ENCODE measurements at regions not wholly inside any gene's neighbourhood (a gene's known extent, or its start where the extent isn't known, plus 50 kb on each side); places are given as distances from the start of the nearest gene placed in this dataset.
"Not testable (repeated sequence)": the region's sequence is repeated elsewhere in the genome, so short reads cannot be mapped to it uniquely, and the experiment has no call there.

DNA sequence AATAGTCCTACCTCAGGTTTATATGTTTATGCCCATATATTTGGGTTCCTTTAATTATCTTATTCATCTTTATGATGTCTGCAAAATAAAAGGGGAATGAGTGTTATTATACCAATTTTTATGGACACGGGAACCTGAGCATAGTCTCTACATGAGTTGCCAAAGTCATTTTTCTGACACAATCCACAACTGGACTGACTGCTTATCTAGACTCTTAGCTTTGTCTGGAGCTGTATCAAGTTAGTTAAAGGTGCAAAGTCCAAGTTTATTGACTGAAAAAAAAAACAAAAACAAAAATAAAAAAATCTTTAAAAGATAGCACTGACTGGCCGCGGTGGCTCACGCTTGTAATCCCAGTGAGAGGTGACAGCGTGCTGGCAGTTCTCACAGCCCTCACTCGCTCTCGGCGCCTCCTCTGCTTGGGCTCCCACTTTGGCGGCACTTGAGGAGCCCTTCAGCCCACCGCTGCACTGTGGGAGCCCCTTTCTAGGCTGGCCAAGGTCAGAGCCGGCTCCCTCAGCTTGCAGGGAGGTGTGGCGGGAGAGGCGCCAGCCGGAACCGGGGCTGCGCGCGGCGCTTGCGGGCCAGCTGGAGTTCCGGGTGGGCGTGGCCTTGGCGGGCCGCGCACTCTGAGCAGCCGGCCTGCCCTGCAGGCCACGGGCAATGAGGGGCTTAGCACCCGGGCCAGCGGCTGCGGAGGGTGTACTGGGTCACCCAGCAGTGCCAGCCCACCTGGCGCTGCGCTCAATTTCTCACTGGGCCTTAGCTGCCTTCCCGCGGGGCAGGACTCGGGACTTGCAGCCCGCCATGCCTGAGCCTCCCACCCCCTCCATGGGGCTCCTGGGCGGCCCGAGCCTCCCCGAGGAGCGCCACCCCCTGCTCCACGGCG, 116.6 kb upstream of the MBNL1 start:
- DNase-seq (ENCODE audit: low read depth, low spot score) = not testable (repeated sequence)

GRCh38 chr3:152153115-152153514, 115.6 kb upstream of the MBNL1 start:
- not testable (repeated sequence) for DNase-seq (ENCODE audit: low read depth, low spot score)

DNA sequence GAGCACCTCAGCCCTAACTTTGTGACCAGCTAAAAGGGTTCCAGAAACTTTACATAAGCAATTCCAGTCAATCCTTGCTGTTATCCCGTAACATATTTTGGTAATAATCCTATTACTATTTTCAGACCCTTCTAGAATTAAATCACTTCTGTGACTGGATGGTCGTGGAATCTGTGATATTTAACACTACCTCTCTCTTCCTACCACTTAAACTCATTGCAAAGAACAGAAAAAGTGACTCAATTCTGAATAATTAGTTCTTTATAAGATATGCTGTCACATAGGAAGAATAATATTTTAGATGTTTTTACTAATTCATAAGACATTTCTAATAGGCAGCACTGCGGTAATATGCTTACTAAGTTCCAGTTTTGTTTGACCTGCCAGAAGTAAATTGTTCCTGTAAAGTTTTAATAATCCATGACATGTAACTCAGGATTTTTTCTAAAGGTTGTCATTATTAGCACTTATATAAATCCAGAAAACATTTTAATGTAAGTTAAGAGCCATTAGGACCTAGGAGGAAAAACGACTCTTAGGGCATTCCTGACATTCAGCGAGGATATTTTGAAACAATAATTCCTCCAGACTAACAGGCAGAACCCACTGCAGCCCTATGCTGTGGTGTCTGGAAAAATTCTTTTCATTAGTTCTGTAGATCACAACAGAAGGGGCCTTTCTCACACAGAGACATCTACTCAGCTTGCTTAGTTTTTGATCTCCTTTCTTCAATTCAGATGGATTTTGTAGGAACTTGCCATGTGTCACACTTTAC, 113.3 kb upstream of the MBNL1 start:
- DNase-seq (ENCODE audit: low read depth, low spot score) = no peak

DNA sequence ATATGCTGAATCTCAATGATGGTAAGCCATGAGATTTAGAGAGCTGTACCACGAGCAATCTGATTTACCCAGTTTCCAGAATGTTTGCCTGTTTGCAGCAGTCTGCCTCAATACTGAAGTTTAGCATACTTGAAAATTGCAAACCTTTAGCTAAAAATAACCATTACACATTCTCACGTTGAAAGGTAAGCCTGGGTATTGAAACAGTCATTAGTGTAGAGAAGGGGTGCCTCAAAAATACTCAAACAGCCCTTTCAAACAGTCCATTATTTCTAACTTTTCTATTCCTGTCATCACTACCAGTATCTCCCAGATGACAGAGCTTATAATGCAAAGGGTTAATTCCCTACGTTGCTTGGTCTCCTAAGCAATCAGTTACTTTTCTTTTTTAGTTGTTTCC, 111.8 kb upstream of the MBNL1 start:
- DNase-seq (ENCODE audit: low read depth, low spot score) = no peak

DNA sequence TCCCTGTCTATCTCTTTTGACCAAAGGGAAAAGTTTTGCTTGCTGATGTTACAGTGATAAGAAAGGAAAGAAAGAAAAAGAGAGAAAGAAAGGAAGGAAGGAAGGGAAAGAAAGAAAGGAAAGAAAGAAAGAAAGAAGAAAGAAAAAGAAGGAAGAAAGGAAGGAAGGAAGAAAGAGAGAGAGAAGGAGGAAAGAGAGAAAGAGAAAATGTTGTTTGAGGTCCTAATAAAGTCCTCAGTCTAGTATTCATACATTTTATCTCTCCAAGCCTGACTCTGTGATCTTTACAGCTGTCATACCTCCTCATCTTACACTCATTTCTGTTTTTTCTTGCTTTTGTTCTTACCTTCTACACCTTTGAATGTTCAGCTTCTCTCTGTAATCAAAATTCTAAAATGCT, 111.4 kb upstream of the MBNL1 start:
- no peak for DNase-seq (ENCODE audit: low read depth, low spot score)

DNA sequence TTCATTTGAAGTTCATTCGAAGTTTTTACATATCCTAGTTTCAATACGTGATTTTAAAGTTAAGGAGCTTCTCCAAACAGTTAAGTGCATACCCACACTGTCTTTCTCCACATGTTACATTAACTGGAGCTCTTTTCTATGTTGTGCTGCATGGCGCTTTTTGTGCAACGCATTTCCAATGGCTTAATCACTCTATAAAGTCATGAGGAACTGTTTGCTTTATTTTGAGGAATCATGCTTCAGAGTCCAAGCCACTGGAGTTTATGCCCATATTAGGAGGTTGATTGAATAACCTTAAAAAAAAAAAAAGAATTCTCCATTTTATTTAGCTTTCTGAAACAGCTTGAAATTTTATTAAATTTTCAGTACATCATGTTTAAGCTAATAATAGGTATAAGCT, 109.4 kb upstream of the MBNL1 start:
- peak; percentile 32 for DNase-seq (ENCODE audit: low read depth, low spot score)

- no peak for DNase-seq (ENCODE audit: low read depth, low spot score)
Observed at GRCh38 chr3:152160350-152161011, 108.2 kb upstream of the MBNL1 start.

- no peak for DNase-seq (ENCODE audit: low read depth, low spot score)
Observed at GRCh38 chr3:152172460-152172859, 96.3 kb upstream of the MBNL1 start.

DNA sequence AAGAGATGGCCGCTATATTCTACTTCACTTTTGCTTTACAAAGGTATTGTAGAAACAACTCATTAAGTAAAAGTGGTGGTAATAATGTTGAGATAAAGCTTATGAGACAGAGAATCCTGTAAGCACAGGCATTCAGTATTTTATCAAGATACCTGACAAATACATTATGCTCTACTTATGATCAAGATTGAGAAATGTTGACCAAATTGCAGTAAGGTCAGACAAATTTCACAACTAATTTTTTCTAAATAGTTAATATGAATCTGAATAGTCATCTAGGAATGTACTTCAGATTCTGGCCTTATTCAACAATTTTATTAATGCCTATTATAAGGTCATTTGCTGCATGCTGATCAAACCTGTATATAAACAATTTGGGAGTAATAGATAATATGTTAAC, 95.1 kb upstream of the MBNL1 start:
- no peak for DNase-seq (ENCODE audit: low read depth, low spot score)

DNA sequence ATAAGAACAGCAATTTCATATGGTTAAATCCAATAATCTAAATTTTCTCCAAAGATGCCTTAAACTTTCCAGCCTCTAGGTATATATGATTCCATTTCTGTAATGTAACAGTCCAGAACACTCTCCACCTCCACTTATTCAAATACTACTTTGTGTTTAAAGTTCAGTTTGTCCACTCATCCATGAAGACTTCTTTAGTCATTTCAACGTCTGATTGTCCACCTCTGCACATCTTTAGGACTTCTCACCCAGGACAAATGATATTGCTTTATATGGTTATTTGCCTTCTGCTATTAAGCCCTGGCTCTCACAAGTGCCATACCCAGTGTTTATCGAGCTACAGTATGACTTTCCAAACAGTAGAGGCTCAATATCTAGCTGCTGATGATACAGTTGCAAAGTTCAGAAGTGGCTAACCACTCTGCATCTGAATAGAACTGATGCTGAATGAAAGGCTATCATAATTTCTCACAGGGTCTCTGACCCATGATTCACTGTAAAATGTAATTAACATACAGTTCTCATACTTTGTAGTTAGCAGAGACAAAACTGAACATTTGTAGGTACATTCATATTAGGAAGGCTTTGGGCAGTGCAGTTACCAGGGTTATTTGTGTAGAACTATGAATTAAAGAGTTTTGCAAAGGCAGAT, 93.7 kb upstream of the MBNL1 start:
- no peak for DNase-seq (ENCODE audit: low read depth, low spot score)

GRCh38 chr3:152175528-152175889, 93.2 kb upstream of the MBNL1 start:
- peak; percentile 51 for DNase-seq (ENCODE audit: low read depth, low spot score)

DNA sequence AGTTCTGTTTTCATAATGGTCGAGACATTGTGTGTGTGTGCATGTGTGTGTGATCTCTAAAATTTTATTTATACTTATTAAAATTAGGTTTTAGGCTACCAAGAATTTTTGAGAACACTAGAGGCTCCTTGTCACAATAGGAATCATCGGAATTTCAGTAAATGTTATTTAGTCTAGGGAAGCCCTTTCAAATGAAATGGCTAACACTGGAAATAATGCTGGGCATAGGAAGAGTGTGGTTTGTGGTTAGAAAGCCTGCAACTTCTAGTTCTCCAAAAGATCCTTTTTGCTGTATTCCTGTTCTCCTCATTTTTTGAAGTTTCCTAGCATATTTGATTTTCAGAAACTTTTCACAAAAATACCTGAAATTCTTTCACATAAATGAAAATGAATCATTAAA, 92.5 kb upstream of the MBNL1 start:
- no peak for DNase-seq (ENCODE audit: low read depth, low spot score)

GRCh38 chr3:152176998-152177397, 91.7 kb upstream of the MBNL1 start:
- DNase-seq (ENCODE audit: low read depth, low spot score) = no peak

GRCh38 chr3:152177757-152178156, 91.0 kb upstream of the MBNL1 start:
- no peak for DNase-seq (ENCODE audit: low read depth, low spot score)

GRCh38 chr3:152183473-152183872, 85.3 kb upstream of the MBNL1 start:
- peak; percentile 10 for DNase-seq (ENCODE audit: low read depth, low spot score)

DNA sequence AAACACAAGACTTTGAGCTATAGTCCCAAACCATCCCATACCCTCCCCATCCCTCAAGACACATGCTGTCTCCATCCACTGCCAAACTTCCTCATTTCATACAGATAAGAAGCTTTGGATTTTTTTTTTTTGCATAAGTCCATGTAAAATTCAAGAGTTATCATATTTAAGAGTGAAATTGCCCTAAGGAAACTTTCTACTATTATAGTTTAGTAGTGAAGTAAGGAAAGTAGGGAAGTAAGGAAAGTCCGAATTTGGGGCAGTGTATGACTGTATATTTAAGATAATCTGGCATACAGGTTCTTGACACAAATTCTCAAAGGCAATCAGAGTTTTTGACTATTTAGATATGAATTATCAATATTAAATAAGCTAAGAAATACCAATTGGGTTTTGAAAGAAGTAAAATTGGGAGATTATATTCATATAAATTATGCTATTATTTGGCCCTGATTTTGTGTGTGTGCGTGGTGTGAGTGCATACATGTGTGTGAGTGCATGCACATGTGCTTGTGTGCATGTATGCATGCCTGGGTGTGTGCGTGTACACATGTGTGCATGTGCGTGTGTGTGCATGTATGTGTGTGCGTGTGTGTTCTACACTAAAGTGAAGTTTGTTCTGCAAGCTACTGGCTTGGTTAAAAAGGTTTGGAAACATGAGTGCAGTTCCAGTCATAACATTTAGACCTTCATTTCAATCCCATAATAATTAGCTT, 83.6 kb upstream of the MBNL1 start:
- no peak for DNase-seq (ENCODE audit: low read depth, low spot score)

GRCh38 chr3:152185891-152186630, 82.7 kb upstream of the MBNL1 start:
- DNase-seq (ENCODE audit: low read depth, low spot score) = no peak

GRCh38 chr3:152190636-152191183, 78.0 kb upstream of the MBNL1 start:
- no peak for DNase-seq (ENCODE audit: low read depth, low spot score)

DNA sequence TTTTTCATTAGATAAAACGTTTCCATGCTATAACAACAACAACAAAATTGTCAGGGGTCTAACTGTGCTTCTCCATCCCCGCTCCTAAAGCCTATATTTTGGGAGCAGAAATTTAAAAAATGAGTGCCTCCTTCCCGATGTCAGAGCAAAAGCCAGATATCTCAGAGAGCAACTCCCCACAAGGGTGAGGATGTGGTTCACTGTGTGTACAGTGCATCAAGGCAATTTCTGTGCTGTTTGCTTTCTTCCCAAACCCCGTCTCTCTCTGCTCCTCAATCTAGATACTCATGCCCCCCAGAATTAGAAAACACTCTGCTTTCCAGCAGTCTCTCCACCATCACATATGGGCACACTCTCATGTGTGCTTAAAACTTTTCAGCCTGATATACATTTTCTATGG, 76.7 kb upstream of the MBNL1 start:
- DNase-seq (ENCODE audit: low read depth, low spot score) = no peak

DNA sequence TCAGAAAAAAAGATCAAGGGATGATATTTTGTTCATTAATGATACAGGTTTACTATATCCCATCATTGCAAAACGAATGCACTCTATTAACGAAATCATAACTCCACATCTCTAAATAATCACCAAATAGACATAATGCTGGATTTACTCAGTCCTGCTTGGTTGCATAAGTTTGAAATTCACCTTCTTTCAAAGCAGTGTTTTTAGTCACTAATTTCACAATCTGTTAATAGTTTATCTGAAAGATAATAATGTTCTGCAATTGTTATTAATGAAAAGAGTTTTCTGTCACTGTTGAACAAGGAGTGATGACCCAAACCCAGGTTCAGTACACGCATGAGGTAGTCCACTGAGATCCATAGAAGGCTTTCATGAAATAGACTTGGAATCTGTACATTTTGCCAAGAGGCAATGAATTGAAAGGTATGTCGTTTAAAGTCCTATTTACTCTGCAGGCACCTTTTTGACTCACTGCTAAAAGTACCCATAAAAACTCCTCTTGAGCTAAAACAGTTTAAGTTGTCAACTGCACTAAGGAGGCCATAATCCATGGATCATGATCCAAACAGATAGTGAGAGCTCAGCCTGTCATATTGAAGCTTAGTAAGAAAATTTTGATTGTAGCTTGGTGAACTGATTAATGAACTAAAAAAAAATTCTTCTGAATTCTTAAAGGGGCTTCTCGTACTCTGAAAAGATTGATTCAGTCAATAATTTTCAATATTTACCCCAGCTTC, 75.6 kb upstream of the MBNL1 start:
- DNase-seq (ENCODE audit: low read depth, low spot score) = no peak
